ENCODE measurements at regions not wholly inside any gene's neighbourhood (a gene's known extent, or its start where the extent isn't known, plus 50 kb on each side); places are given as distances from the start of the nearest gene placed in this dataset.

GRCh38 chr12:113619202-113619601, 147.5 kb upstream of the LHX5 start:
- no peak for DNase-seq

GRCh38 chr12:113613414-113613813, 141.7 kb upstream of the LHX5 start:
- no peak for DNase-seq

- DNase-seq, result no peak
These were observed 141.1 kb upstream of the LHX5 start for GRCh38 chr12:113612793-113613192.

- DNase-seq, result no peak
These were observed 140.5 kb upstream of the LHX5 start for GRCh38 chr12:113612076-113612728.

- DNase-seq, result no peak
These were observed 140.0 kb upstream of the LHX5 start for GRCh38 chr12:113611652-113612051.

- no peak for DNase-seq
These were observed 139.0 kb upstream of the LHX5 start for GRCh38 chr12:113610698-113611097.

GRCh38 chr12:113609692-113610469, 138.2 kb upstream of the LHX5 start:
- DNase-seq, result no peak

- no peak for DNase-seq
These were observed 133.0 kb upstream of the LHX5 start for GRCh38 chr12:113604666-113605065.

GRCh38 chr12:113601656-113602263, 130.1 kb upstream of the LHX5 start:
- DNase-seq, result peak in 2 of 3 donors; percentile 2 to 14

- no peak for DNase-seq
These were observed 127.2 kb upstream of the LHX5 start for GRCh38 chr12:113598815-113599406.

GRCh38 chr12:113594967-113595366, 123.3 kb upstream of the LHX5 start:
- DNase-seq, result no peak

GRCh38 chr12:113591480-113591974, 119.9 kb upstream of the LHX5 start:
- peak in 1 of 3 donors; percentile 3 for DNase-seq

- DNase-seq, result no peak
These were observed 117.8 kb upstream of the LHX5 start for GRCh38 chr12:113589437-113589836.

GRCh38 chr12:113587720-113588119, 116.0 kb upstream of the LHX5 start:
- no peak for DNase-seq

- DNase-seq, result no peak
These were observed 114.8 kb upstream of the LHX5 start for GRCh38 chr12:113586461-113586860.

GRCh38 chr12:113582521-113583218, 111.0 kb upstream of the LHX5 start:
- no peak for DNase-seq

- no peak for DNase-seq
These were observed 109.7 kb upstream of the LHX5 start for GRCh38 chr12:113581342-113581741.

- DNase-seq, result no peak
These were observed 108.8 kb upstream of the LHX5 start for GRCh38 chr12:113580437-113580836.

GRCh38 chr12:113577464-113578129, 105.9 kb upstream of the LHX5 start:
- no peak for DNase-seq

GRCh38 chr12:113575386-113575785, 103.7 kb upstream of the LHX5 start:
- DNase-seq, result no peak

- DNase-seq, result no peak
These were observed 101.5 kb upstream of the LHX5 start for GRCh38 chr12:113573148-113573547.
